Stimulated activated CD4-positive, alpha-beta T cell treated with anti-CD3 and anti-CD28 coated beads, Interleukin-4, amount 100 ng/mL, for 1 hour (primary cell): ENCODE measurements at regions not wholly inside any gene's neighbourhood (a gene's known extent, or its start where the extent isn't known, plus 50 kb on each side); places are given as distances from the start of the nearest gene placed in this dataset.
A peak's percentile ranks its signal among the peaks of the same experiment; 100 is the strongest.

Experiments
- DNase-seq: peaks from one replicate; pipeline ENCODE4 v3.0.0-alpha.2; 2020

GRCh38 chr13:30125422-30126073, 181.8 kb downstream of the KATNAL1 start:
- no peak for DNase-seq

- no peak for DNase-seq
Measured at GRCh38 chr13:30124131-30124768, 183.1 kb downstream of the KATNAL1 start.

- DNase-seq: no peak
Measured at GRCh38 chr13:30123575-30123974, 183.8 kb downstream of the KATNAL1 start.

- no peak for DNase-seq
Measured at GRCh38 chr13:30121666-30122065, 185.7 kb downstream of the KATNAL1 start.

- no peak for DNase-seq
Measured at GRCh38 chr13:30121244-30121643, 186.1 kb downstream of the KATNAL1 start.

- no peak for DNase-seq
Measured at GRCh38 chr13:30120133-30120822, 187.1 kb downstream of the KATNAL1 start.

GRCh38 chr13:30119476-30119875, 187.9 kb downstream of the KATNAL1 start:
- DNase-seq: no peak

GRCh38 chr13:30116379-30116778, 191.0 kb downstream of the KATNAL1 start:
- DNase-seq: no peak

GRCh38 chr13:30115257-30115600, 192.1 kb downstream of the KATNAL1 start:
- DNase-seq: no peak

GRCh38 chr13:30114571-30115256, 192.6 kb downstream of the KATNAL1 start:
- DNase-seq: peak; percentile 97

- no peak for DNase-seq
Measured at GRCh38 chr13:30113983-30114570, 193.3 kb downstream of the KATNAL1 start.

GRCh38 chr13:30113551-30113950, 193.8 kb downstream of the KATNAL1 start:
- no peak for DNase-seq

- peak; percentile 83 for DNase-seq
Measured at GRCh38 chr13:30112602-30113435, 194.5 kb downstream of the KATNAL1 start.

- no peak for DNase-seq
Measured at GRCh38 chr13:30111810-30112209, 195.5 kb downstream of the KATNAL1 start.

GRCh38 chr13:30110301-30111070, 196.9 kb downstream of the KATNAL1 start:
- DNase-seq: no peak

GRCh38 chr13:30109471-30110135, 197.7 kb downstream of the KATNAL1 start:
- DNase-seq: no peak

- DNase-seq: no peak
Measured at GRCh38 chr13:30108913-30109237, 198.5 kb downstream of the KATNAL1 start.

GRCh38 chr13:30108216-30108912, 199.0 kb downstream of the KATNAL1 start:
- DNase-seq: no peak

- no peak for DNase-seq
Measured at GRCh38 chr13:30107521-30108136, 199.7 kb downstream of the KATNAL1 start.

- DNase-seq: no peak
Measured at GRCh38 chr13:30107121-30107520, 200.2 kb downstream of the KATNAL1 start.
